ENCODE measurements at regions not wholly inside any gene's neighbourhood (a gene's known extent, or its start where the extent isn't known, plus 50 kb on each side); places are given as distances from the start of the nearest gene placed in this dataset.

GRCh38 chr3:44117736-44118135 is 124.0 kb upstream of the TOPAZ1 start:
- H3K4me3 ChIP-seq (ENCODE audit: low read depth, low read length) = no peak overlapping the region
- TF ChIP-seq CTCF (conservative IDR thresholded peaks at IDR 0.05; ENCODE audit: low read depth, low read length) = no peak
- no peak for DNase-seq (ENCODE audit: low read depth)

- DNase-seq (ENCODE audit: low read depth) = peak; percentile 60
- H3K4me3 ChIP-seq (ENCODE audit: low read depth, low read length) = no peak overlapping the region
- TF ChIP-seq CTCF (conservative IDR thresholded peaks at IDR 0.05; ENCODE audit: low read depth, low read length) = no peak
These were observed 120.7 kb upstream of the TOPAZ1 start for GRCh38 chr3:44120721-44121582.

GRCh38 chr3:44125246-44125645 is 116.4 kb upstream of the TOPAZ1 start:
- TF ChIP-seq CTCF (conservative IDR thresholded peaks at IDR 0.05; ENCODE audit: low read depth, low read length) = no peak
- H3K4me3 ChIP-seq (ENCODE audit: low read depth, low read length) = no peak overlapping the region
- no peak for DNase-seq (ENCODE audit: low read depth)

GRCh38 chr3:44125882-44126281 is 115.8 kb upstream of the TOPAZ1 start:
- no peak overlapping the region for H3K4me3 ChIP-seq (ENCODE audit: low read depth, low read length)
- DNase-seq (ENCODE audit: low read depth) = no peak
- TF ChIP-seq CTCF (conservative IDR thresholded peaks at IDR 0.05; ENCODE audit: low read depth, low read length) = no peak

GRCh38 chr3:44128057-44128775 is 113.5 kb upstream of the TOPAZ1 start:
- DNase-seq (ENCODE audit: low read depth) = no peak
- no peak overlapping the region for H3K4me3 ChIP-seq (ENCODE audit: low read depth, low read length)
- no peak for TF ChIP-seq CTCF (conservative IDR thresholded peaks at IDR 0.05; ENCODE audit: low read depth, low read length)

GRCh38 chr3:44130249-44130648 is 111.4 kb upstream of the TOPAZ1 start:
- no peak overlapping the region for H3K4me3 ChIP-seq (ENCODE audit: low read depth, low read length)
- no peak for TF ChIP-seq CTCF (conservative IDR thresholded peaks at IDR 0.05; ENCODE audit: low read depth, low read length)
- no peak for DNase-seq (ENCODE audit: low read depth)

Measured in epithelial cell of proximal tubule (primary cell).